ENCODE measurements at regions not wholly inside any gene's neighbourhood (a gene's known extent, or its start where the extent isn't known, plus 50 kb on each side); places are given as distances from the start of the nearest gene placed in this dataset.

DNA sequence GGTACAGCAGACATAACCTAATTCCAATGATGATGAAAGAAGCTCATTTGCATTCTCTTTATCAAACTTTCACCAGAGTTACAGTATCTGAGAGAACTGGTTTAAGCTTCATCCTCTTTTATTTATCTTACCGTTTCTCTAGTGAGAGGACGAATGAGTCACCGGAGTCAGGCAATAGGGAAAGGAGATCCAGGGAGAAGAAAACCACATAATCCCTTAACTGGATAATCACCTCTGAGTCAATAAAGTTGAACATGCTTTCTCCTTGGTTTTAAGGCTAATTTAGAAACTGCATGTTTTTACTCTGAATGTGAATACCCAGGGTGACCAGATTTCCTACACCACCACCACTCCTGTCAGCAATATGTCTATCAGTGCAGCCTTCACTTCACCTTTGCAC is 313.7 kb upstream of the TBX18 start (continued):
- TF ChIP-seq EZH2 (IDR thresholded peaks at IDR 0.05; ENCODE audit: borderline replicate concordance, low read depth, low read length) (no peak), ZNF717 (CRISPR knock-in tag; IDR thresholded peaks at IDR 0.05) (no peak), WHSC1 (IDR thresholded peaks at IDR 0.05; ENCODE audit: low read length) (no peak), TAL1 (IDR thresholded peaks at IDR 0.05) (no peak), ZNF431 (CRISPR knock-in tag; IDR thresholded peaks at IDR 0.05) (no peak), ZNF778 (CRISPR knock-in tag; IDR thresholded peaks at IDR 0.05) (no peak), SMAD2 (IDR thresholded peaks at IDR 0.05; ENCODE audit: low read depth, low read length) (no peak), SOX6 (IDR thresholded peaks at IDR 0.05) (0 out of 2 replicates have a peak, but pooled peaks have one; percentile 9), MCM2 (IDR thresholded peaks at IDR 0.05; ENCODE audit: low read depth) (no peak), POLR2G (IDR thresholded peaks at IDR 0.05; ENCODE audit: low read depth, low read length) (no peak), MAFG (tag; conservative IDR thresholded peaks at IDR 0.05) (no peak), ZNF507 (tag; conservative IDR thresholded peaks at IDR 0.05) (no peak), RBM15 (IDR thresholded peaks at IDR 0.05; ENCODE audit: insufficient read depth, low read length) (no peak), ZNF589 (CRISPR knock-in tag; IDR thresholded peaks at IDR 0.05; ENCODE audit: low read depth) (peak; percentile 52; the same call in 1 of the 2 replicates), PPARD (CRISPR knock-in tag; IDR thresholded peaks at IDR 0.05) (no peak), GATAD2A (IDR thresholded peaks at IDR 0.05) (no peak), ZNF239 (CRISPR knock-in tag; IDR thresholded peaks at IDR 0.05) (no peak), ELF4 (CRISPR knock-in tag; IDR thresholded peaks at IDR 0.05) (no peak), ZNF695 (CRISPR knock-in tag; IDR thresholded peaks at IDR 0.05) (no peak), KLF6 (CRISPR knock-in tag; IDR thresholded peaks at IDR 0.05; ENCODE audit: borderline replicate concordance) (no peak)
- TF ChIP-seq, protein P1, sequence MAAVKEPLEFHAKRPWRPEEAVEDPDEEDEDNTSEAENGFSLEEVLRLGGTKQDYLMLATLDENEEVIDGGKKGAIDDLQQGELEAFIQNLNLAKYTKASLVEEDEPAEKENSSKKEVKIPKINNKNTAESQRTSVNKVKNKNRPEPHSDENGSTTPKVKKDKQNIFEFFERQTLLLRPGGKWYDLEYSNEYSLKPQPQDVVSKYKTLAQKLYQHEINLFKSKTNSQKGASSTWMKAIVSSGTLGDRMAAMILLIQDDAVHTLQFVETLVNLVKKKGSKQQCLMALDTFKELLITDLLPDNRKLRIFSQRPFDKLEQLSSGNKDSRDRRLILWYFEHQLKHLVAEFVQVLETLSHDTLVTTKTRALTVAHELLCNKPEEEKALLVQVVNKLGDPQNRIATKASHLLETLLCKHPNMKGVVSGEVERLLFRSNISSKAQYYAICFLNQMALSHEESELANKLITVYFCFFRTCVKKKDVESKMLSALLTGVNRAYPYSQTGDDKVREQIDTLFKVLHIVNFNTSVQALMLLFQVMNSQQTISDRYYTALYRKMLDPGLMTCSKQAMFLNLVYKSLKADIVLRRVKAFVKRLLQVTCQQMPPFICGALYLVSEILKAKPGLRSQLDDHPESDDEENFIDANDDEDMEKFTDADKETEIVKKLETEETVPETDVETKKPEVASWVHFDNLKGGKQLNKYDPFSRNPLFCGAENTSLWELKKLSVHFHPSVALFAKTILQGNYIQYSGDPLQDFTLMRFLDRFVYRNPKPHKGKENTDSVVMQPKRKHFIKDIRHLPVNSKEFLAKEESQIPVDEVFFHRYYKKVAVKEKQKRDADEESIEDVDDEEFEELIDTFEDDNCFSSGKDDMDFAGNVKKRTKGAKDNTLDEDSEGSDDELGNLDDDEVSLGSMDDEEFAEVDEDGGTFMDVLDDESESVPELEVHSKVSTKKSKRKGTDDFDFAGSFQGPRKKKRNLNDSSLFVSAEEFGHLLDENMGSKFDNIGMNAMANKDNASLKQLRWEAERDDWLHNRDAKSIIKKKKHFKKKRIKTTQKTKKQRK (IDR thresholded peaks at IDR 0.05; ENCODE audit: borderline replicate concordance, low read depth, low read length) = no peak
- TF ChIP-seq, protein P2, sequence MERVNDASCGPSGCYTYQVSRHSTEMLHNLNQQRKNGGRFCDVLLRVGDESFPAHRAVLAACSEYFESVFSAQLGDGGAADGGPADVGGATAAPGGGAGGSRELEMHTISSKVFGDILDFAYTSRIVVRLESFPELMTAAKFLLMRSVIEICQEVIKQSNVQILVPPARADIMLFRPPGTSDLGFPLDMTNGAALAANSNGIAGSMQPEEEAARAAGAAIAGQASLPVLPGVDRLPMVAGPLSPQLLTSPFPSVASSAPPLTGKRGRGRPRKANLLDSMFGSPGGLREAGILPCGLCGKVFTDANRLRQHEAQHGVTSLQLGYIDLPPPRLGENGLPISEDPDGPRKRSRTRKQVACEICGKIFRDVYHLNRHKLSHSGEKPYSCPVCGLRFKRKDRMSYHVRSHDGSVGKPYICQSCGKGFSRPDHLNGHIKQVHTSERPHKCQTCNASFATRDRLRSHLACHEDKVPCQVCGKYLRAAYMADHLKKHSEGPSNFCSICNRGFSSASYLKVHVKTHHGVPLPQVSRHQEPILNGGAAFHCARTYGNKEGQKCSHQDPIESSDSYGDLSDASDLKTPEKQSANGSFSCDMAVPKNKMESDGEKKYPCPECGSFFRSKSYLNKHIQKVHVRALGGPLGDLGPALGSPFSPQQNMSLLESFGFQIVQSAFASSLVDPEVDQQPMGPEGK (CRISPR knock-in tag; IDR thresholded peaks at IDR 0.05; ENCODE audit: borderline replicate concordance) = no peak

All from K562 (cell line).